Tongue (tissue), 1 donor: ENCODE measurements at regions not wholly inside any gene's neighbourhood (a gene's known extent, or its start where the extent isn't known, plus 50 kb on each side); places are given as distances from the start of the nearest gene placed in this dataset.
A peak's percentile ranks its signal among the peaks of the same experiment; 100 is the strongest.
"Not testable (repeated sequence)": the region's sequence is repeated elsewhere in the genome, so short reads cannot be mapped to it uniquely, and the experiment has no call there.

Experiments used
- DNase-seq: peaks from one replicate; pipeline ENCODE4 v3.0.0-alpha.2; 2015

DNA sequence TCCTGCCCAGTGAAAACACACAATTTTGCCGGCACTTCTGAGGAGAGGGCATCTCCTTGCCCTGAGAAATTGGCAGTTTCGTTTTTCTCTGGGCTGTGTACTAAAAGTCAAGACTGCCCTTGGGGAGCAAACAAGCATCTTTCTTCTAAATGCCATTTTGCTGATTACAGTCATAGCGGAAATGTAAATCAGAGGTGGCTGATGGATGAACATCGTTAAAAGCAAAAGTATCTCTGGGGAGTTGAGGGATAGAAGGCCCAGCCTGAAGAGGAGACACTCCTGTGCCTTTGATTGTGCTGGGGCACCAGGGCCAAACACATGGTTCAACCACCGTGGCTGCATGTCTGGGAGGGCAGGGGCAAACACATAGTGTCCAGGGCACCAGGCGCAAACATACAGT is 49.8 kb downstream of the ABCC12 start:
- DNase-seq, result no peak

DNA sequence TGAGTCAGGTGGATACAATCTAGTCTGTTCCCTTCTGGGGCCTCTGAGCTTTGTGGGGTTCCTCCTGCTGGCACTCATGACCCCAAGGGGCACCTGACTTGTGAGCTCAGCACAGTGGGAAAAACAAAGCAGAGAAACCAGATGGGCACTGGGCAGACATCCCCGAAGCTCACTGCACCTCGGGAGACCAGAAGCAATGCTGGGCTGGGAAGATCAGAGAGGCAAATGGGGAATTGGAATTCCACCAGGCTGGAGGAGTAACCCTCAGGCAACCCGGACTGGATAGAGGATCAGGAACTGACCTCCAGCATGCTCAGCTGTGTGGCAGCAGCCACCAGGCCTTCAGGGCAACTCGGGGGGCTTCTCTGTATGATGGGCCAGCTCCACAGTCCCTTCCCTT is 50.3 kb downstream of the ABCC12 start:
- no peak for DNase-seq

DNA sequence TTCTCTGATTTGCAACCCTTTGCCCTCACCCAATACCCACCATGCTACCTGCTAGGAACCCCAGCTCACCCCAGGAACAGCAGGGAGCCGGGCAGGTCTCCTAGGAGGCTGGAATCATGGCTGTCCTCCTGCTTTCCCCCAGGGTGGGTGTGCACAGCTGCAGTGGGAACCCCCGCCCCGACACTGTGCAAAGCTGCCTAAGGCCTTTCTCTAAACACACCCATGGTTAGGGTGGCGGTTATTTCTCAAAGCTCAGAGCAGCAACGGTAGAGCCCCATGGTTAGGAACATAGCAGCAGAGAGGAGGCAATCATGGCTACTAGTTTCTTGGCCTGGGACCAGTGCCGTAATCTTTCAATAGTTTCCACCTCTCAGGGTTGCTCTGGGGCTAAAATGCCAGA is 52.2 kb downstream of the ABCC12 start:
- DNase-seq, result no peak

DNA sequence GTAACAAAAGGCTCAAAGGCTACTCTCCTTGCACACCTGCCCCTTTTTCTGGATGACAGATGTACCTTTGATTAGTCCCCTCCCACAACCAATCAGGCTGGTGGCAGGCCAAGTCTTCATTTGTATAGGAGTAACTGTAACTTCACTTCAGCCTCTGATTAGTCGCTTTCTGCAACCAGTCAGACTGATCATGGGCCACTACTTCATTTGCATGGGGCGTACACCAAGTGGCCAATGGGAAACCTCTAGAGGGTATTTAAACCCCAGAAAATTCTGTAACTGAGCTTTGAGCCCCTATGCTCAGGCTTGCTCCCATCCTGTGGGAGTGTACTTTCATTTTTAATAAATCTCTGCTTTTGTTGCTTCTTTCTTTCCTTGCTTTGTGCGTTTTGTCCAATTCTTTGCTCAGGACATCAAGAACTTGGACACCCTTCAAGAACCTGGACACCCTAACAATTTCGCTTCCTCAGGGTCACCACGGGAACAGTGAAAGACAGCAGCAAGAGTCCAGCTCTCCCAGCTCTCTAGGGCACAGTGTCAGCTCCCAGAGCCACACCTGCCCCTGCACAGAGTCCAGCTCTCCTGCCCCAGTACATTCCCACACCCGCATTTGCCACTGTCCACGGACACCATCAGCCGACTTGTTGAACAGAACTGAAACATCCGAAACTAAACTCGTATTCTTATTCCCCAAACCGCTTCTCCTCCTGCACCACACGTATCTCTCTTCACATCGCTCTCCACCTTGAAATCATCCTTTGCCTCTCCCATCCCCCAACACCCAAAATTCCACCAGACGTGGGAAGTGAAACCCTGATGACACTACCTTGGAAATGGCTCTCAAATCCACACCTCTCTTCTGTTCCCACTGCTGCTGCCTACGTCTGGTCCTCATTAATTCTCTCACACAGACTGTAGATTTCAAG is 53.4 kb downstream of the ABCC12 start:
- DNase-seq, result no peak

DNA sequence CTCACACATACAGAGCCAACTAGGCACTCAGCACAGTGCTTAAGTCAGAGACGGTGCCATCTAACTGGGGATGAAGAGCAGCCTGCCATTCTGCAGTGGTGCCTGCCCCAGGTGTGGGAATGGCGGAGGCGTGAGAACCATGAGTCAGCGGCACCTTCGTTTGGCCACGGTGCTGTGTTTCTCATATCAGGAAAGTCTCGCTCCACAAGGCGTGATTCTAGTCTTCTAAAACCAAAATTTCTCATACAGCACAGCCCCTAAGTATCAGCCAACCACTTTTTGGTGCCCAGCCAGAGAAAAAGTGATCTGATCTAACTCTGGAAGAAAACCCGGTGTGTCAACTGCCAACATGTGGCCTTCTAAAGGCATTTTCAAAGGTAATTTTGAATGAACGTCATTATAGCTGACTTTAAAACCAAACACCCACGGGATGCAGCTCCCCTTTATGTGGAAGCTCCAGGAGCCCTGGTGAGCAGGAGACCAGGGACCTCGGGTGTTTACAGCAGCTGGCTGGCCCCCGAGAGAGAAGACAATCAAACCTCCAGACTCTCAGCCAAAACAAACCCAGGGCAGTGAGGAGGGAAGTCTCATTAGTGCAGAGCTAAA is 54.6 kb downstream of the ABCC12 start:
- DNase-seq, result peak; percentile 13

DNA sequence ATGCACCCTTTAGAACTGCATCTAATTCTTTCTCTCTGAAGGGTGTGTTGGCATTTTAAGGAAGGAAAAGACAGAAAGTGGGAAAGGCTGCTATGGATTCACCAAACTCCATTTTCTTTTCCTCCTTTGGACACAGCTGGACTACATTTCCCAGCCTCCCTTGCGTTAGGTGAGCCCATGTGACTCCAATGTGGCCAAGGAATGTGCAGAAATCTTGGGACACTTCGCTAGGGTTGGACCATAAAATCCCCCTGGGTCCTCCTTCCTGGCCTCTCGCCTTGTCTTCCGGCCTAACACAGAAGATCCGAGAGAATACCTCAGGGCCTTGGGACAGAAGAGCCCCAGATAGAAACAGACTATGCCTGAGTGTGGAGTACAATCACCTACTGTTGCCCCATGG is 56.3 kb downstream of the ABCC12 start:
- DNase-seq, result no peak

DNA sequence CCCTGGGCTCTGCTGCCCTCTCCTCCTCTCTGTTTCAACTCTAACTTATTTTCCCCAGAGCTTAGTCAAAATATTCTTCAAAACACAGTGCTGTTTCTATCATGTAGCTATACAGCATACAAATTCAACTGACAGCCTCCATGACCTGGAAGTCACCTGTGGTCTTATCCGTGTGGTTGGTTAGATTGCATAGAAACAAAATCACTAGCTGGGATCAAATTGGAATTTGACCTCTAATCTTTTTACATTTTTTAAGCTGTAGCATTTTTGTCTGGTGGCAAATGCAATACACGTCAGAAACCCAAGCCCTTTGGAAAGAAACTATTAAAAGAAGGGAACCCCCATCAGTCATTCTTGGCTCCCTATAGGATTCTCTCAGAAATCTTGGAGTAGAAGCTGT is 57.3 kb downstream of the ABCC12 start:
- DNase-seq, result no peak

DNA sequence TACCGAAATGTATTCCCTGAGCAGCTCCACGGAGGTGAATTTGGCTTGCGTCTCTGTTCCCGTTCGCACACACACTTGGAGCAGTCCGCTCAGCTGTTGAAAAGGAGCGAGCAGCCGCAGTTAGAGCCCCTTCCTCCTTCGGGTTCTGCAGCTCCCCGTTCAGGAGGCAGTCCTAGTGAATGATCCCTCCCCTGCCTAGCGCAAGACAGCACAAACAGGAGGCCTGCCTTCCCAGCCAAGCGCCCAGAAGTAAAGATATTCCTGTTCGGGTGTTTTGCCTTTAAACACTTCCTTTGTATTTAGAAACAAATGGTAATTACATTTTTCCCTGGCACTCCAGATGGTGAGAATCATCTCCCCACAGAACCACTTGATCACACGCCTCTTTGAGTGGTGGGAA is 64.7 kb downstream of the ABCC12 start:
- no peak for DNase-seq

DNA sequence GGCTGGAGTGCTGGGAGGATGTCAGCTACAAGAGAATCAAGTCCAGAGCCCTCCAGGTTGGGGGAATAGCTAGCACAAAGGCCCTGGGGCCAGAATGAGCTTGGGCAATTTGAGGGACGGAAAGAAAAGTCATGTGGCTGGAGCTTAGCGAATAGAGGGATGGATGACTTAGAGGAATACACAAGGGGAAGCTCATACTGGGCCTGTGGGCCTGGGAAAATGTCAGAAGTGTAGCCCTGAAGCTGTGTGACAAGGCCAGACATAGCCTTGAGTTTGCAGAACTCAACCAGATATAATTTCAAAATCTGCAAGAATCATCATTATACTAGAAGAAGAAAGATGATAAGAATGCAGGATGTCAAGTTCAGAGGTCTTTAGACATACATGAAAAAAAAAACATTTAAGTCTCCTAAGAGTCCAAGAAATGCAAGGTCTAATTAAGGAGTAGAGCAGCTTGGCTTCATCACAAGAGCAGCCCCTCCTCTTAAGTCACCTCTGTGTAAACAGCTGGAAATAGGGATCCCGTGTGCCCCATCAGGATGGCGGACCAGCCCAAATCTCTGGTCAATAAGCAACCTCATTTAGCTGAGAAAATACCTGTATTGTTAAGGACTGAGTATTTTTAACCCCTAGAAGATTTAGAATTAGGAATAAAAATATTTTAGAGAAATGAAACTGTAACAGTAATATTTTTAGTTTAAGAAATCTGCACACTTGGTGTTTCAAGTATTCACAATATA is 66.6 kb downstream of the ABCC12 start:
- DNase-seq, result no peak

DNA sequence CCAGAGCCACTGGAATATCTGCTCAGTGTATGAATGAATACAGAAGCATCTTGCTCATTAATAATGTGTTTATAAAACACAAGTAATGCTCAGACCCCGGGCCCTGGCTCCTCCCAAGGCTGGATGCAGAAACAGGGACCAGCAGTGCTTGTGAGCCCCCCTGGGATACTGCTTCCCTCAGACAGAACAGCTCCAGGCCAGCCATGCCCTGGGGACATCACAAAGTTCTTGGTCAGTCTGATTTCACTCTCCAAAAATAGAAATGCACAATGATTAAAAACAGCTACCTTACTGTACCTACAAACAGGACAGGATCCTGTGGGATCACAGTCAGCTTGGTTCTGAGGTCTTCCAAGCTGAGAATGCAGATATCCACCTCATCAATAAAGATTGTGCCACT is 68.2 kb downstream of the ABCC12 start:
- no peak for DNase-seq

DNA sequence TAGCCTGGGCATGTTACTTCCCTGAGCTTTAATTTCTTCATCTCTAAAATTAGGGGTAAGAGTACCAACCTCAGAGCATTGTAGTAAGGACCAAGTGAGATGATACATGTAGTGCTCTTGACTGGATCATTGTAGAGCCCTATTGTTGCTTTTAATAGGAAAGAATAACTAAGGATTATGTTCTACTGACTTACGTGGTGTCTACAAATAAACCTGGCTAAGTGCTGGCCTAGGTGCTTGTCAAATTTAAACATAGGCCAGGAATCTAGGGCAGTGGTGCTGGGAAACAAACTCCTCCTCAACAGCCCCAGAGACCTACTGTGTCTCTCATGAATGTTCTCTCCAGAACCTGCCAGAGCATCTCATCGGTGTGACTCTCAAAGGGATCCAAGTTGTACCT is 69.4 kb downstream of the ABCC12 start:
- DNase-seq, result no peak

DNA sequence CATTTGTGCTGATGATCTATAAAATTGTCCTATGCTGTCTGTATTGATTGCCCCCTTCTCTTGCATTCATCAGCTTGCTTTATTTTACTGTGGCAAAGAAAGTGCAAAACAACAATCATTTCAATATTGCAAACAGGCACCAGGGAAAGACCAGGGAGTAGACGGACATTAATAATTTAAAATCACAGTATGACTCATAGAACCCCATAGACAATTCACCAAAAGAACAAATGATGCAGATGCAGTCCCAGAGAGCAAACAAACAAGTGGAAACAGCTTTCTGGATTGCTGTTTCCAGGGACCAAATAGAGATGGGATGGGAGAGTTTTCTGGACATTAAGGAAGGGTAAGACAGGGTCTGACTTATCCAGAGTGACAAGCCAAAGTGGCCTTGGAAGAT is 70.1 kb downstream of the ABCC12 start:
- DNase-seq, result no peak

DNA sequence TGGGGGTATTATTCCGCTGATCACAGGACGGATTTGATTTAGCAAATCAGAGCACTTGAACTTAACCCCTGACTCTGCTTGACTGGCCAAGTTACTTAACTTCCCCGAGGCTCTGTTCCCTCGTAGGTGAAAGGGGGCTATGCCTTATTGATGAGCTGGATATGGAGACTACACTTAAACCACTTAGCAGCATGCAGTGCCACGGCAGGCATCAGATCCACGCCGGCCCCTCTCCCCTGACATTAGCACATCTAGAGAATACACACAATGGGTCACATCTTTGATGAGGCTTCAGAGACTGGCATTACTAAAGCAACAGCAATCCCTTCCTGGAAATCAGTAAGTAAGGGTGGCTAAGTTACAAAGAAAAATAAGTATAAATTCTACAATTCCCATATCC is 71.0 kb downstream of the ABCC12 start:
- DNase-seq, result no peak

DNA sequence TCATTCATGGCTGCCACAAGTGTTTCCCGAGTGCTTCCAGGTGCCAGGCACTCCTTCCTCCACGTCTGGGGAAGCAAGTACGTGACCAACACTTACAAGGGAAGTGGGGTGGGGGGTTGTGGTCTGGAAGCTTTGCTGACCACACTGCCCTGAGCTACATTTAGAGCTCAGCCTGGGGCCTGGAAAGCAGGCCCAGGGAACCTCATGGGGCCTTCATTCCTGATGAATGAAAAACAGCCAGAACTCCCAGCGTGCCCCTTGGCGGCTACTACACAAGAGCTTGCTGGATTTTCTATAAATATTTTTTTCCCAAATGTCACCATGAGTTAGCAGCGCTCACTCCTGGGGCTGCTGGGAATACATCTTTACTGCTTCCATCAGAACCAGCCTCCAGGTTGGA is 73.3 kb downstream of the ABCC12 start:
- DNase-seq, result peak; percentile 18

DNA sequence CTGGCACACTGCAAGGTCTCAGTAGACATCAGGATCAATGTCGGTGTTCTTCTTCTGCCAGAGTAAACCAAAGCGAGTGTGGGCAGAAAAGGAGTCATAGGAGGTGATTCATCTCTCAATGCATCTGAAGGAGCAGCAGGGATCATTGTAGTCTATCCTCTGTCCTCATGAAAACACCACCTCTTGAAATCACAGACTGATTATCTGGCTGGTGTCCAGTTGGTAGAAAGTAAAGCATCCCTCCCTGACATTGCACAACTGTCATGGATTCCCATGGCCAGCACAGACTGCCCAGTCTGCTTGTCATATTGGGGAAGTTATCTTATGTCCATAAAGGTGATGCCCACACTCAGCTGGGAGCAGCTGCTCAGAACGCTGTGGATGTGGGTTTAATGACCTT is 74.1 kb downstream of the ABCC12 start:
- DNase-seq, result no peak

DNA sequence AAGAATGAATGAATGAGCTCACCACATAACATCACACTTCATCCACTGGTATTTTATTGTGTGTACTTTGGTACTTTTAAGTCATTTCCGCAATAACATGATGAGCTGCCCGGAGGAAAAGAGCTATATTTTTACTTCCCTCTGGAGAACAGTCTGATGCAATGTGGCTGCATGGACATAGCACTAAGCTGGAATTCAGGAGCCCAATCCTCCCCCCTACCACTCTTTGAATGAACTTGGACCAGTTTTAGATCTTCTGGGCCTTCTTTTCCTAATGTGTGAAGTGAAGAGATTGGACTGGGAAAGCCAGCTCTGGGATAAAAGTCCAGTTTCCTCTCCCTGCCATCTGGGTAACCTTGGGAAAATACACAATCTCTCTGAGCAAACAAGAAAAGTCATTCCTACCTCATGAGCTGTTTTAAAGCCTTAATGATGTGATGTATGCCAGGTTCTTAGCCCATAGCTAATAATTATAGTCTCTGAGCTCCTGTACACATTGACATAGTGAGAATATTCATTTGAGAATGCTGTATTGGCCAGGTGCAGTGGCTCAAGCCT is 79.3 kb downstream of the ABCC12 start:
- DNase-seq, result no peak

DNA sequence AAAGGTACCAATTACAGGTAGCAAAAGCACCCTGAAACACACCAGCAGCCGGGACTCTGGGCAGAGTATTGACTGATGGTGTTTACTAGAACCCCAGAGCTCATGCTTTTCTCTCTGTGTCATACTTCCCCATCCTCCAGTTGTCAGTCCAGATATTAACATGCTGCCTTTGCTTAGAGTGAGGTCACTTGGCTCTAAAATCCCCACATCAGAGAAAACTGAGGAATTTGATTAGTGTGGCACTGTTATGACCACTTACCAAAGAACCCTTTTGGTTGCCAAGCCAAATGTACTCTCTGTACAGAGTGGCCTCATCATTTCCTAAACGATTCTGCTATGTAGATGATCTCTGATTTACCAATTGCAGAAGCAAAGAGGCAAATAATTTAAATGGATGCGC is 80.4 kb downstream of the ABCC12 start:
- no peak for DNase-seq

DNA sequence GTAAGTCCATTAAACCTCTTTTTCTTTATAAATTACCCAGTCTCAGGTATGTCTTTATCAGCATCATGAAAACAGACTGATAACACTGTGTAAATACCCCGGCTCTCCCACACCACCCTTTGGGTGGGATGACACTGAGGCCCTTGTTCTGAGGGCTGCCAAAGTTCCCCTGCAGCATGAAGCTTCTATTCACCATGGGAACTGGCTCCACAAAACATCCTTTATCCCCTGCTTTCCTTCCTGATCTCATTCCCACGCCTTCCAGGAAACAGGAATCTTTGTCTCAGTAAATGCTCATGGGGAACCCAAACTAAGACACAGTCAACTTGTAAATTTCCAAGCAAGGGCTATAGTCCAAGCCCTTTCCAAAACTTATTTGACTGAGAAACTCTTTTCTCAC is 88.4 kb downstream of the ABCC12 start:
- DNase-seq, result no peak

DNA sequence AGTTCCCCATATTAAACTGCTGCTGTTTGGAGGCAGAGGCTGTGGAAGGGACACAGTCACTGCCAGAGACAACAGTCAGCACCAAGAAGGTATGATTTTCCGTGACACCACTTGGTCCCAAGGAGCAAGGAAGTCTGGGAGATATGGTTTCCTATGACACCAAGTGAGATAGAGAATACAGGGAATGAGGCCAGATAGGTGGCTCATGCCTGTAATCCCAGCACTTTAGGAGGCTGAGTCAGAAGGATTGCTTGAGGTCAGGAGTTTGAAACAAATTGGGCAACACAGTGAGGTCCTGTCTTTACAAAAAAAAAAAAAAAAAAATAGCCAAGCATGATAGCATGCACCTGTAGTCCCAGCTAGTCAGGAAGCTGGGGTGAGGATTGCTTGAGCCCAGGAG is 90.8 kb downstream of the ABCC12 start:
- no peak for DNase-seq

DNA sequence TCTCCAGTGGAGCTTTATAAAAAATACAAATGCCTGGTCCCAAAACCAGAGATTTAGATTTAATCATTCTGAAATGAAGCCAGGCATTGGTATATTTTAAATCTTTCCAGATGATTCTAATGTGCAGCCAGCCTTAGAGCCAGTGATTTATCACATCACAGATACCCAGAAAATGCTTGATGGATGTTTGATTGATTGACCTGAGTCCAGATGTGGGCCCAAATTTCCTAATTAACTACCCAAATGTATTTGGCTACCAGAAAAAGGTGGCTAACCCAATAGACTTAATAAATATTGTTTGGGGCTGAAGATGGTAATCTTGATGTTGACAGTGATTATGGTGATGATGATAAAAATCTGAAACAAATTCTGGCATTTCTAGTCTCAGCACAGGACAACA is 93.1 kb downstream of the ABCC12 start:
- no peak for DNase-seq

DNA sequence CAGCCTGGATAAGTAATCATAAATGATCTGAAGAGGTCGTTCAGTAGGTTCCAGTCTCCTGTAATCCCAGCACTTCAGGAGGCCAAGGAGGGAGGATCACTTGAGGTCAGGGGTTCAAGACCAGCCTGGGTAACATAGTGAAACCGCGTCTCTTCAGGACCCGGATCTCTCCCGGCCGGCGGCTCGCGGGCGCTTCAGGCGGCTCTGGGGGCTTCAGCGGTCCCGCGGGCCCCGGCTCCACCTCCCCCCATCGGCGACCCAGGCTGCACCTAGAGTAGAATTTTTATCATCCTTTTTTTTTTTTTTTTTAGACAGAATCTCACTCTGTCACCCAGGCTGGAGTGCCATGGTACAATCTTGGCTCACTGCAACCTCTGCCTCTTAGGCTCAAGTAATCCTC is 95.9 kb downstream of the ABCC12 start:
- no peak for DNase-seq

DNA sequence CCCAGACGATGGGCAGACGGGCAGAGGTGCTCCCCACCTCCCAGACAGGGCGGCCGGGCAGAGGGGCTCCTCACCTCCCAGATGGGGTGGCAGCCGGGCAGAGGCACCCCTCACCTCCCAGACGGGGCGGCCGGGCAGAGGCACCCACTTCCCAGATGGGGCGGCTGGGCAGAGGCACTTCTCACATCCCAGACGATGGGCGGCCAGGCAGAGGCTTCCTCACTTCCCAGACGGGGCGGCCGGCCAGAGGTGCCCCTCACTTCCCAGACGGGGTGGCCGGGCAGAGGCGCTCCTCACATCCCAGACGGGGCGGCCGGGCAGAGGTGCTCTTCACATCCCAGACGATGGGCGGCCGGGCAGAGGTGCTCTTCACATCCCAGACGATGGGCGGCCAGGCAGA is 96.6 kb downstream of the ABCC12 start:
- not testable (repeated sequence) for DNase-seq

DNA sequence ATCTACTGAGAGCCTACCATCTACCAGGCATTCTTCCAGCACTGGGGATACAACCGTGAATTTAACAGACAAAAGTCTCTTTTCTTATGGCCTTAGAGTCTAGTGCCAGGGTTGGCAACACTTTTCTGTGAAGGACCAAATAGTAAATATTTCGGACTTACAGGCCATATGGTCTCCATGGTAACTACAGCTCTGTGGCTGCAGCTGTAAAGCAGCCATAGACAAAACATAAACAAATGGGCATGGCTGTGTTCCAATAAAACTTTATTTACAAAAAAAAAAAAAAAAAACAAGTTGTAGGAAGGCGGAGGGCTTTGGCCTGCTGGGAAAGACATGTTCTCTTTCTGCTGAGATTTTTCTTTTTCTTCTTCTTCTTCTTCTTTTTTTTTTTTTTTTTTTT is 98.7 kb downstream of the ABCC12 start:
- no peak for DNase-seq
